ENCODE measurements at regions not wholly inside any gene's neighbourhood (a gene's known extent, or its start where the extent isn't known, plus 50 kb on each side); places are given as distances from the start of the nearest gene placed in this dataset.
"Not testable (repeated sequence)": the region's sequence is repeated elsewhere in the genome, so short reads cannot be mapped to it uniquely, and the experiment has no call there.

DNA sequence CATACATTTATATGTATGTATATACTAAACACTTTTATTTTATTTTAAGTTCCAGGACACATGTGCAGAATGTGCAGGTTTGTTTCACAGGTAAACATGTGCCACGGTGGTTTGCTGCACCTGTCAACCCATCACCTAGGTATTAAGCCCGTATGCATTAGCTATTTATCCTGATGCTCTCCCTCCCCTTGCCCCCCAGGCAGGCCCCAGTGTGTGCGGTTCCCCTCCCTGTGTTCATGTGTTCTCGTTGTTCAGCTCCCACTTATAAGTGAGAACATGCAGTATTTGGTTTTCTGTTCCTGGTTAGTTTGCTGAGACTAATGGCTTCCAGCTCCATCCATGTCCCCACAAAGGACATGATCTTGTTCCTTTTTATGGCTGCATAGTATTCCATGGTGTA lies 158.3 kb downstream of the TMEM132E start:
- TF ChIP-seq CTCF (IDR thresholded peaks at IDR 0.05; ENCODE audit: poor library complexity, severe bottlenecking); EP300 (conservative IDR thresholded peaks at IDR 0.05; ENCODE audit: poor library complexity, severe bottlenecking); TAF1 (IDR thresholded peaks at IDR 0.05; ENCODE audit: low read depth): not testable (repeated sequence)

All from neural cell (in vitro differentiated cells).